ENCODE measurements at regions not wholly inside any gene's neighbourhood (a gene's known extent, or its start where the extent isn't known, plus 50 kb on each side); places are given as distances from the start of the nearest gene placed in this dataset.

DNA sequence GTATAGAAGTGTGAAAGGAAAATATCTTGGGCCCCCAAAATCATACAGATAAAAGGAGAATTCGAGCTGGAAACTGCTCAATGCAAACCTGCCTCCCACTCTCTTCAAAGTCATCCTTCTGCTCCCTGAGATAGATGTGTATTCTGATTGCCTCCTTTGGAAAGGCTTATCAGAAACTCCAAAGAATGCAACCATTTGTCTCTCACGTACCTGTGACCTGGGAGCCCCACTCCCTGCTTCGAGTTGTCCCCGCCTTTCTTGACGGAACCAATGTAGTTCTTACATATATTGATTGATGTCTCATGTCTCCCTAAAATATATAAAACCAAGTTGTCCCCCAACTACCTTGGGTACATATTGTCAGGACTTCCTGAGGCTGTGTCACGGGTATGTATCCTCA lies 163.8 kb downstream of the DIRAS2 start:
- TF ChIP-seq, protein P1, sequence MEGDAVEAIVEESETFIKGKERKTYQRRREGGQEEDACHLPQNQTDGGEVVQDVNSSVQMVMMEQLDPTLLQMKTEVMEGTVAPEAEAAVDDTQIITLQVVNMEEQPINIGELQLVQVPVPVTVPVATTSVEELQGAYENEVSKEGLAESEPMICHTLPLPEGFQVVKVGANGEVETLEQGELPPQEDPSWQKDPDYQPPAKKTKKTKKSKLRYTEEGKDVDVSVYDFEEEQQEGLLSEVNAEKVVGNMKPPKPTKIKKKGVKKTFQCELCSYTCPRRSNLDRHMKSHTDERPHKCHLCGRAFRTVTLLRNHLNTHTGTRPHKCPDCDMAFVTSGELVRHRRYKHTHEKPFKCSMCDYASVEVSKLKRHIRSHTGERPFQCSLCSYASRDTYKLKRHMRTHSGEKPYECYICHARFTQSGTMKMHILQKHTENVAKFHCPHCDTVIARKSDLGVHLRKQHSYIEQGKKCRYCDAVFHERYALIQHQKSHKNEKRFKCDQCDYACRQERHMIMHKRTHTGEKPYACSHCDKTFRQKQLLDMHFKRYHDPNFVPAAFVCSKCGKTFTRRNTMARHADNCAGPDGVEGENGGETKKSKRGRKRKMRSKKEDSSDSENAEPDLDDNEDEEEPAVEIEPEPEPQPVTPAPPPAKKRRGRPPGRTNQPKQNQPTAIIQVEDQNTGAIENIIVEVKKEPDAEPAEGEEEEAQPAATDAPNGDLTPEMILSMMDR (IDR thresholded peaks at IDR 0.05) = no peak
- TF ChIP-seq POLR2A (IDR thresholded peaks at IDR 0.05) = no peak
